Muscle layer of duodenum (tissue), 2 donors: ENCODE measurements at regions not wholly inside any gene's neighbourhood (a gene's known extent, or its start where the extent isn't known, plus 50 kb on each side); places are given as distances from the start of the nearest gene placed in this dataset.
"Not testable (repeated sequence)": the region's sequence is repeated elsewhere in the genome, so short reads cannot be mapped to it uniquely, and the experiment has no call there.

Experiments used
- H3K27ac ChIP-seq: one replicate; pipeline ENCODE4 v1.7.0; 2013; ENCODE audit warnings: mild to moderate bottlenecking, low read length
- H3K27me3 ChIP-seq: one replicate; pipeline ENCODE4 v1.7.0; 2013; ENCODE audit warnings: low read depth, mild to moderate bottlenecking, control low read depth, low read length
- H3K36me3 ChIP-seq, 2 donors: one replicate each; pipeline ENCODE4 v1.7.0; 2013; ENCODE audit warnings: low read length in 2 of 2, control low read depth in 1 of 2, mild to moderate bottlenecking in 1 of 2; ENCODE audit not compliant: insufficient read depth in 2 of 2, control insufficient read depth in 1 of 2
- H3K4me1 ChIP-seq, 2 donors: one replicate each; pipeline ENCODE4 v1.7.0; 2013; ENCODE audit warnings: low read length in 2 of 2, mild to moderate bottlenecking in 2 of 2, control low read depth in 1 of 2, moderate library complexity in 1 of 2; ENCODE audit not compliant: insufficient read depth in 2 of 2, control insufficient read depth in 1 of 2
- H3K4me3 ChIP-seq, 2 donors: one replicate each; pipeline ENCODE4 v1.7.0; 2013; ENCODE audit warnings: low read length in 2 of 2, low read depth in 1 of 2, mild to moderate bottlenecking in 1 of 2
- H3K9me3 ChIP-seq, 2 donors: one replicate each; pipeline ENCODE4 v1.7.0; 2013; ENCODE audit warnings: low read length in 2 of 2, control low read depth in 1 of 2, mild to moderate bottlenecking in 1 of 2; ENCODE audit not compliant: control insufficient read depth in 1 of 2
- donor health status: healthy.

DNA sequence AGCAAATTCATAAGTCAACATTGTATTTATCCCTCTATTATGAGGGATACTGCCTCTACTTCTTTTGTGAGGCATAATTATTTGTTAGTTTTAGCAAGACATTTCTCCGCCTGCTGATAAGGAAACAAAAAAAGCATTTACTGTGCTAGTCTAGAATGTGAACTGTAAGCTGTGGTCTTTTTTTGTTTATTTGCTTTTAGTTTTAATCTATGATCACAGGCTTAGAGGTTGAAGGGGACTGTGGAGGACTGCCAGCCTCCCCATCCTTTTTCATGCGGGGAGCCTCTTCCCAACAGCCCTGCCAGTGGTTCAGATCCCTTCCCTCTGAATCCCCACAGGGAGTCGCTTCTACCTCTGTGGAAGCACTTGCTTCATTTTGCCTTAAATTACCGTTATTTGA lies 331.0 kb upstream of the ROPN1 start:
- Histone ChIP-seq H3K4me3 (no peak overlapping the region), H3K36me3 (no peaks in the 10 kb centered on the region), H3K9me3 (no peaks in the 10 kb centered on the region), H3K27ac (no peak overlapping the region), H3K4me1 (no peaks in the 10 kb centered on the region), H3K27me3 (no peaks in the 10 kb centered on the region)

DNA sequence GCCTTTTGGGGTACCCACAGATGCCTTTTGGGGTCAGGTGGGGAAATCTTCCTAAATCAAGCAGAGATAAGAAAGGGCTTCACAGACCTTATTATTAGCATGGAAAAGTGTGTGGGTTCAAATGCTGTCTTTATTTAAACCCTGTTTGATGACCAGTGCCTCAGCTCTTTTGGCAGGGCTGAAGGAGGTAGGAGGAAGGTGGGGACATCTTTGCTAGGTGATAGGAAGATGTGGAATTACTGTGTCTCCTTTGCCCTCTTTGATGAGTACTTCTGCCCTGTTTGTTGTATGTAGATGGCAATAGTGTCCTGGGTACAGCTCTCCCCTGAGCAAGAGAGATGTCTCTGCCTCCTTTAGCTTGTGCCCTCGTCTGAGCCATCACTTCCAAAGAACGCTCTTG lies 333.3 kb upstream of the ROPN1 start:
- H3K4me3 ChIP-seq: no peak overlapping the region
- H3K27me3 ChIP-seq: no peaks in the 10 kb centered on the region
- H3K27ac ChIP-seq: no peak overlapping the region
- H3K4me1 ChIP-seq: no peaks in the 10 kb centered on the region
- H3K9me3 ChIP-seq: no peaks in the 10 kb centered on the region
- no peaks in the 10 kb centered on the region for H3K36me3 ChIP-seq

DNA sequence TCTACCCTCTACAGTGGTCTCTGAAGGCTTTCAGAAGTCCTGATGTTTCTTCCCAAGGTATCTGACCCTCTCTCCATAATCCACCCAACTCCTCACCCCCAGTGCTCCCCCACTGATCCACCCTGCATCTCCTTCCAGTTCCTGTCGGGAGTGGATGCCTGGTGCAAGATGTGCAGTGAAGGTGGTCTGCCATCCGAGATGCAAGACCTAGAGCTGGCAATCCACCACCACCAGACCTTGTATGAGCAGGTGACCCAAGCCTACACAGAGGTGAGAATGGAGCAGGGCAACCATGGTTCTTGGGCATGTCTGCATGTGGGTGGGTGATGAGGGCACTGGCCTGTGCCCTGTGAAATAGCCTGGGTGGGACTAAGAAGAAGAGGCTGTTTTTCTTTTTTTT lies 337.8 kb upstream of the ROPN1 start:
- H3K4me1 ChIP-seq: no peaks in the 10 kb centered on the region
- H3K27ac ChIP-seq: no peak overlapping the region
- no peaks in the 10 kb centered on the region for H3K27me3 ChIP-seq
- H3K9me3 ChIP-seq: no peaks in the 10 kb centered on the region
- no peaks in the 10 kb centered on the region for H3K36me3 ChIP-seq
- no peak overlapping the region for H3K4me3 ChIP-seq

DNA sequence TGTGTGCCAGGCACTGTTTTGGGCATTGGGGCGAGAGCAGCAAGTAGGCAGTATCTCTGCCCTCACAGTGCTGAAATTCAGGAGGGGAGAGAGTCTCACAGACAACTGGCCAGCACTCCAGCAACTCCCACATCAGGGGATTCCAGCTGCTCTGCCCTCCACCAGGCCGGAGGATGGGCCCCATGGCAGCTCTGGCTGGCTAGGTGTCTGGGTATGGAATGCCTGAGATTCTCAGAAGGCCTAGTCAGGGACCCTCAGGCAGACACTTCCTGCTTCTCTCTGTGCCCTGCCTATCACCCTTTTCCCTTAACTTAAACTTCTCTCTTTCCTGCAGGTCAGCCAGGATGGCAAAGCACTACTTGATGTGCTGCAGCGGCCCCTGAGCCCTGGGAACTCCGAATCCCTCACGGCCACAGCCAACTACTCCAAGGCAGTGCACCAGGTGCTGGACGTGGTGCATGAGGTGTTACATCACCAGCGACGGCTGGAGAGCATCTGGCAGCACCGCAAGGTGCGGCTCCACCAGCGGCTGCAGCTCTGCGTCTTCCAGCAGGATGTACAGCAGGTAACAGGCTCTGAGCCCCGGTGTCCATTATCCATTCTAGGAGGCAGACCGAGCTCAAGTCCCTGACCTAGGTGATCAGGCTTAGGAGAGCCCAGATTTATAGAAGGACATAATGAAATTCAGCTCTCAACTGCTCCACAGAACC lies 342.2 kb upstream of the ROPN1 start:
- no peaks in the 10 kb centered on the region for H3K27me3 ChIP-seq
- H3K9me3 ChIP-seq: no peaks in the 10 kb centered on the region
- no peak overlapping the region for H3K27ac ChIP-seq
- H3K4me1 ChIP-seq: no peaks in the 10 kb centered on the region
- H3K4me3 ChIP-seq: no peak overlapping the region
- no peaks in the 10 kb centered on the region for H3K36me3 ChIP-seq

DNA sequence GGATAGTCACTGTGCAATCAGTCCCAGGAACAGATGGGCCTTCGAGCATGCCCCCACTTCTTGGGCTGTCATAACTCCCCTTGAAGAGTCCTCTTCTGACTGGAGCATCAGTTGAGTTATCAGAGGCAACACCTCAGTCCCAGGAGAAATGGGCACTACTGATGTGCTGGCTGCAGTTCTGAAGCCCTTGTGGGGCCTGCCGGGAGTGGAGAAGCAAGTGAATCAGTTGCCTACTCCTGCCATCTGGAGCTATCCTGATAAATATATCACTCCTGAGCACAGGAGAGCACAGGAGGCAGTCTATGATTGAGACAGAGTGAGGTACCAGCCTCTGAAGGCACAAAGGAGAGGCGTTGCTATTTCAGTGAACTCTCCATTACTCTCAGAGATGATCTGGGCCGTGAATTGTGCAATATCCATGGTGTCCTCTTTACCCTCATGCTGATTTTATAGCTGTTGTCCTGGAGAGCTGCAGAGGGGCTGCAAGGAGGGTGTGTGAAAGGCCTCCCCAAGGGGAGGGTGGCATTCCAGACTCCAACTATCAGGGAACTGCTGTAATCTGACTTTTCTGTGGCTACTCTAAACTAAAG lies 344.2 kb upstream of the ROPN1 start:
- H3K4me3 ChIP-seq: no peak overlapping the region
- no peaks in the 10 kb centered on the region for H3K4me1 ChIP-seq
- H3K9me3 ChIP-seq: no peaks in the 10 kb centered on the region
- H3K36me3 ChIP-seq: no peaks in the 10 kb centered on the region
- no peak overlapping the region for H3K27ac ChIP-seq
- H3K27me3 ChIP-seq: no peaks in the 10 kb centered on the region

DNA sequence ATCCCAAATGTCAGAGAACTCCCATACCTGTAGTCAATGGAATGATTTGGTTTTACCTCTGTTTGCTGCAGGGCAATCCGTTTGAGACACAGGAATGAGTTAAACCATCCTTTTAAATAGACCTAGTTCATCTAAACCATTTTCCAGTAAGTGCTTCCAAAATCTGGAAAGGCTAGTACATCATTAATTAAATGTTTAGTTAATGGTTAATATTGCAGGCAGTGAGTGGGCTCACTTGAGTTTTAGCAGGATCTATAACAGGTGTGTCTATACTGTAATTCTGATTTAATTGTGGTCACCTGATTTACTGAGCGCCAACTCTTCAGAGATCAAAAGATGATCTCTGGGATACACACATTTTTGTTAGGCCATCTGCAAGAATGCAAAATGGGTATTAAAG lies 353.9 kb upstream of the ROPN1 start:
- Histone ChIP-seq H3K4me1 (no peaks in the 10 kb centered on the region), H3K27me3 (no peaks in the 10 kb centered on the region), H3K36me3 (no peaks in the 10 kb centered on the region), H3K4me3 (no peak overlapping the region), H3K27ac (no peak overlapping the region), H3K9me3 (no peaks in the 10 kb centered on the region)

DNA sequence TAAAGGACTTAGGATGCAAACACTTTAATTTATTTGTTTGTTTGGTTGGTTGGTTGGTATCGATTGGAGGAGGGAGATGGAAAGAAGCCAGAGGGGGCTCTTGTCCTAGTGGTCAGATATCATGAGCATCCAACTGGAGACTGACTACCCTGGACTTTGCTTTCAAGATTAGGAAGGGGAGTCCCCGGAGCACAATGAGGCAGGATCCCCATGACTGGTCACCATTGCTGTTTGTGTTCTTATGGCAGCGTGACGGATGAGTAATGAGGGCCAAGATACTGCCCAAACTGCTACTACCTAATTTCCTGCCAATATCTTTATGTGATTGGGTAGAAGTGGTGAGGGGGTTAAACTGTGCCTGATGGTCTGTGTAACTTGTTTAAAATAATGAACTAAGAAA lies 354.6 kb upstream of the ROPN1 start:
- H3K4me3 ChIP-seq: no peak overlapping the region
- no peaks in the 10 kb centered on the region for H3K36me3 ChIP-seq
- no peaks in the 10 kb centered on the region for H3K27me3 ChIP-seq
- H3K4me1 ChIP-seq: no peaks in the 10 kb centered on the region
- H3K27ac ChIP-seq: no peak overlapping the region
- H3K9me3 ChIP-seq: no peaks in the 10 kb centered on the region

DNA sequence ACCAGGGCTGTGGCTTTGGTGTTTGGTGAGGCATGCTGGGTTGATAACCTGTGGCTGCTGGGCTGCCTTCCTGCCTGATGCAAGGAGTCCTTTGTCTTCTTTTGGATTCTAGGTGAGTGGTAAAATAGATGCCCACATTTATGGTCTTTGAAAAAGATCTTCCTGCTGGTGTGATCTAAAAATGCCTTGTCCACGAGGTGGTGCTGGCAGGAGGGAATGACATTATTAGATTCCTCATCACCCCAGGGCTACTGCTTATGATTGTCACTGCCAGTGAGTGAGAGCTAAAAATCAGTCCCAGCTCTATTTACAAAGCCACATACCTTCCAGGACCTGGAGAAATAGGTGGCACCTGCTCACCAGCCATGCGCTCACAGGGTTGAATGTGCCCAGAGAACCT lies 355.5 kb upstream of the ROPN1 start:
- Histone ChIP-seq H3K36me3 (no peaks in the 10 kb centered on the region), H3K4me3 (no peak overlapping the region), H3K4me1 (no peaks in the 10 kb centered on the region), H3K9me3 (no peaks in the 10 kb centered on the region), H3K27ac (no peak overlapping the region), H3K27me3 (no peaks in the 10 kb centered on the region)

DNA sequence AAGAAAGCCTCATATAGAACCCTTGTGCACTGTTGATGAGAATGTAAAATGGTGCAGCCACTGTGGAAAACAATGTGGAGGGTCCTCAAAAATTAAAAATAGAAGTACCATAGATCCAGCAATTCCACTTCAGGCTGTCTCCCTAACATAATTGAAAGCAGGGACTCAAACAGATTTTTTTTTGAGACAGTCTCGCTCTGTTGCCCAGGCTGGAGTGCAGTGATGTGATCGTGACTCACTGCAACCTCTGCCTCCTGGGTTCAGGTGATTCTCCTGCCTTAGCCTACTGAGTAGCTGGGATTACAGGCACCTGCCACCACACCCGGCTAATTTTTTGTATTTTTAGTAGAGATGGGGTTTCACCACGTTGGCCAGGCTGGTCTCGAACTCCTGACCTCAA lies 356.6 kb upstream of the ROPN1 start:
- H3K4me1 ChIP-seq, H3K9me3 ChIP-seq, H3K36me3 ChIP-seq, H3K27me3 ChIP-seq, H3K27ac ChIP-seq, H3K4me3 ChIP-seq: not testable (repeated sequence)

DNA sequence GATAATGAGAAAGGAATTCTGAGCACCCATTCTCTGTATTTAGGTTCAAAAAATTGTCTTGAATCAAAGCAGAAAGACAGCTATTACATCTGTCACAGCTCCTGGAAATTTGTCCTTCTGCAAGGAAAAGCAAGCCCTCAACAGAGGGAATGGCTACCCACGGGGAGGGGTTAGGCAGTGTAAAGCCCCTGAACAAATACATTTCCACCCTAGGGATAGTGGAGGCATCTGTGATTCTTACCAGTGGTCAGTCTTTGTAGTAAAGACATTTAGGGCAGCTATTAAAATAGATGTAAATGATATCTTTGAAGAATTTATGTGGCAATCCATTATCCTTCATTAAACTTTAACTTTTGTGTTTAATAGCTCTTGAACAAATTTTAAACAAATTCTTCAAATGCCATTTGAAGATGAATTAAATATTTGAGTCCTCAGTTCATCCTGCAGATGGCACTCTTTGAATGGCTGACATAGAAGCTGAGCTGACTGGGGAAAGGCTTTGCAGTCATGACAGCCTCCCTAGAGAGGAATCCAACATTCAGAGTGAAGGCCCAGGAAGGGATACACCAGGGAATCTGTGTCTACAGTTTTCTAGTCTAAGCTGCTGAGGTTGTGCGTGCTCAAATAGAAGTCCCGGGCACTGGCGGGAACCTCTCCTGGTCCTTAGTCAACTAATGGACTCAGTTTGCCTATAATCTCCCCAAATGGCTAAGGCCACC lies 359.7 kb upstream of the ROPN1 start:
- H3K9me3 ChIP-seq: no peaks in the 10 kb centered on the region
- H3K27me3 ChIP-seq: no peaks in the 10 kb centered on the region
- no peaks in the 10 kb centered on the region for H3K4me1 ChIP-seq
- H3K4me3 ChIP-seq: no peak overlapping the region
- no peaks in the 10 kb centered on the region for H3K36me3 ChIP-seq
- no peak overlapping the region for H3K27ac ChIP-seq

DNA sequence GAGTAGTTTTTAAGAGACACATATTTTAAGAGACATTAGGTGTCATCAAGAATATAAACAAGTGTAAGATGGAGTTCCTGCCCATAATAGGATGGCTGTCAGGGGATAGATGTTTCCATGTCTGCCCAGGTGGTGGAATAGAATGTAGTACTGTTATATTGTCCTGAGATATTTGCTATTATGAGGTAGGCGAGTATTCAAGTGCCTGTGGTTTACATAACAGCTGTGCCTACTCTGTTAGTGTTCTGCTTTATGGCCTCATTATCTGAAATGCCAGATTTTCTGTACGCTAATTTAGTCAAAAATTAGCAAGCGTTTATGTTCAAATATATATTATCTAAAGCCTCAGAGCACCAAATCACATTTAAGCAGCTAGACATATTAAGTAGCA lies 360.2 kb upstream of the ROPN1 start:
- no peaks in the 10 kb centered on the region for H3K36me3 ChIP-seq
- H3K27me3 ChIP-seq: no peaks in the 10 kb centered on the region
- H3K27ac ChIP-seq: no peak overlapping the region
- no peak overlapping the region for H3K4me3 ChIP-seq
- no peaks in the 10 kb centered on the region for H3K9me3 ChIP-seq
- H3K4me1 ChIP-seq: no peaks in the 10 kb centered on the region
